Activated naive CD4-positive, alpha-beta T cell treated with anti-CD3 and anti-CD28 coated beads, Interleukin-2, amount 50 U/mL, for 24 hours (primary cell): ENCODE measurements at regions not wholly inside any gene's neighbourhood (a gene's known extent, or its start where the extent isn't known, plus 50 kb on each side); places are given as distances from the start of the nearest gene placed in this dataset.

Experiments used
- H3K27ac Mint-ChIP-seq: one replicate; pipeline ENCODE4 v1.8.0; 2021; ENCODE audit warnings: mild to moderate bottlenecking, mixed read lengths
- H3K27me3 Mint-ChIP-seq: one replicate; pipeline ENCODE4 v1.8.0; 2021; ENCODE audit warnings: mixed read lengths
- H3K36me3 Mint-ChIP-seq: one replicate; pipeline ENCODE4 v1.8.0; 2021; ENCODE audit warnings: mixed read lengths
- H3K4me1 Mint-ChIP-seq: one replicate; pipeline ENCODE4 v1.8.0; 2021; ENCODE audit warnings: mixed read lengths
- H3K4me3 Mint-ChIP-seq: one replicate; pipeline ENCODE4 v1.8.0; 2021; ENCODE audit warnings: mild to moderate bottlenecking, mixed read lengths
- H3K9me3 Mint-ChIP-seq: one replicate; pipeline ENCODE4 v1.8.0; 2021; ENCODE audit warnings: mixed read lengths

- no peaks in the 10 kb centered on the region for H3K4me1 Mint-ChIP-seq
- H3K4me3 Mint-ChIP-seq: no peak overlapping the region
- H3K9me3 Mint-ChIP-seq: no peaks in the 10 kb centered on the region
- H3K36me3 Mint-ChIP-seq: no peaks in the 10 kb centered on the region
- peaks cover 11% of the 10 kb centered on the region for H3K27me3 Mint-ChIP-seq
- no peak overlapping the region for H3K27ac Mint-ChIP-seq
These were observed 98.7 kb downstream of the COPS8 start for GRCh38 chr2:237184192-237184918.

GRCh38 chr2:237184919-237185552 lies 99.3 kb downstream of the COPS8 start:
- no peak overlapping the region for H3K4me3 Mint-ChIP-seq
- peaks cover 11% of the 10 kb centered on the region for H3K27me3 Mint-ChIP-seq
- H3K4me1 Mint-ChIP-seq: no peaks in the 10 kb centered on the region
- H3K9me3 Mint-ChIP-seq: no peaks in the 10 kb centered on the region
- H3K27ac Mint-ChIP-seq: no peak overlapping the region
- H3K36me3 Mint-ChIP-seq: no peaks in the 10 kb centered on the region

GRCh38 chr2:237185553-237185925 lies 99.8 kb downstream of the COPS8 start:
- Mint-ChIP-seq H3K36me3 (no peaks in the 10 kb centered on the region), H3K27ac (no peak overlapping the region), H3K4me1 (no peaks in the 10 kb centered on the region), H3K9me3 (no peaks in the 10 kb centered on the region), H3K27me3 (peaks cover 11% of the 10 kb centered on the region), H3K4me3 (no peak overlapping the region)

GRCh38 chr2:237189799-237190198 lies 104.1 kb downstream of the COPS8 start:
- no peaks in the 10 kb centered on the region for H3K9me3 Mint-ChIP-seq
- H3K4me1 Mint-ChIP-seq: no peaks in the 10 kb centered on the region
- H3K27ac Mint-ChIP-seq: no peak overlapping the region
- peaks cover 3% of the 10 kb centered on the region for H3K27me3 Mint-ChIP-seq
- no peak overlapping the region for H3K4me3 Mint-ChIP-seq
- H3K36me3 Mint-ChIP-seq: no peaks in the 10 kb centered on the region

GRCh38 chr2:237190966-237191713 lies 105.5 kb downstream of the COPS8 start:
- no peak overlapping the region for H3K27ac Mint-ChIP-seq
- no peaks in the 10 kb centered on the region for H3K9me3 Mint-ChIP-seq
- no peaks in the 10 kb centered on the region for H3K4me1 Mint-ChIP-seq
- no peaks in the 10 kb centered on the region for H3K36me3 Mint-ChIP-seq
- no peak overlapping the region for H3K4me3 Mint-ChIP-seq
- H3K27me3 Mint-ChIP-seq: peaks cover 3% of the 10 kb centered on the region

- H3K36me3 Mint-ChIP-seq: no peaks in the 10 kb centered on the region
- H3K4me1 Mint-ChIP-seq: no peaks in the 10 kb centered on the region
- no peaks in the 10 kb centered on the region for H3K9me3 Mint-ChIP-seq
- H3K27ac Mint-ChIP-seq: no peak overlapping the region
- H3K27me3 Mint-ChIP-seq: peaks cover 2% of the 10 kb centered on the region
- no peak overlapping the region for H3K4me3 Mint-ChIP-seq
These were observed 106.0 kb downstream of the COPS8 start for GRCh38 chr2:237191714-237192081.

- Mint-ChIP-seq H3K9me3 (no peaks in the 10 kb centered on the region), H3K27me3 (no peaks in the 10 kb centered on the region), H3K27ac (no peak overlapping the region), H3K36me3 (no peaks in the 10 kb centered on the region), H3K4me3 (no peak overlapping the region), H3K4me1 (no peaks in the 10 kb centered on the region)
These were observed 107.2 kb downstream of the COPS8 start for GRCh38 chr2:237192881-237193280.

- H3K36me3 Mint-ChIP-seq: no peaks in the 10 kb centered on the region
- H3K27me3 Mint-ChIP-seq: no peaks in the 10 kb centered on the region
- H3K4me1 Mint-ChIP-seq: no peaks in the 10 kb centered on the region
- H3K4me3 Mint-ChIP-seq: no peak overlapping the region
- H3K9me3 Mint-ChIP-seq: no peaks in the 10 kb centered on the region
- no peak overlapping the region for H3K27ac Mint-ChIP-seq
These were observed 107.7 kb downstream of the COPS8 start for GRCh38 chr2:237193436-237193835.

GRCh38 chr2:237194081-237194480 lies 108.4 kb downstream of the COPS8 start:
- Mint-ChIP-seq H3K4me1 (no peaks in the 10 kb centered on the region), H3K27ac (no peak overlapping the region), H3K36me3 (no peaks in the 10 kb centered on the region), H3K9me3 (no peaks in the 10 kb centered on the region), H3K27me3 (no peaks in the 10 kb centered on the region), H3K4me3 (no peak overlapping the region)

- H3K27me3 Mint-ChIP-seq: no peaks in the 10 kb centered on the region
- no peaks in the 10 kb centered on the region for H3K9me3 Mint-ChIP-seq
- H3K4me3 Mint-ChIP-seq: no peak overlapping the region
- H3K4me1 Mint-ChIP-seq: no peaks in the 10 kb centered on the region
- H3K27ac Mint-ChIP-seq: no peak overlapping the region
- H3K36me3 Mint-ChIP-seq: no peaks in the 10 kb centered on the region
These were observed 109.2 kb downstream of the COPS8 start for GRCh38 chr2:237194906-237195305.

- H3K27me3 Mint-ChIP-seq: no peaks in the 10 kb centered on the region
- no peak overlapping the region for H3K27ac Mint-ChIP-seq
- H3K36me3 Mint-ChIP-seq: no peaks in the 10 kb centered on the region
- no peaks in the 10 kb centered on the region for H3K4me1 Mint-ChIP-seq
- no peaks in the 10 kb centered on the region for H3K9me3 Mint-ChIP-seq
- no peak overlapping the region for H3K4me3 Mint-ChIP-seq
These were observed 109.9 kb downstream of the COPS8 start for GRCh38 chr2:237195396-237196120.

- Mint-ChIP-seq H3K27me3 (no peaks in the 10 kb centered on the region), H3K4me1 (no peaks in the 10 kb centered on the region), H3K27ac (no peak overlapping the region), H3K9me3 (no peaks in the 10 kb centered on the region), H3K36me3 (no peaks in the 10 kb centered on the region), H3K4me3 (no peak overlapping the region)
These were observed 110.7 kb downstream of the COPS8 start for GRCh38 chr2:237196409-237196808.

- no peaks in the 10 kb centered on the region for H3K9me3 Mint-ChIP-seq
- no peak overlapping the region for H3K27ac Mint-ChIP-seq
- no peaks in the 10 kb centered on the region for H3K36me3 Mint-ChIP-seq
- H3K4me3 Mint-ChIP-seq: no peak overlapping the region
- no peaks in the 10 kb centered on the region for H3K4me1 Mint-ChIP-seq
- no peaks in the 10 kb centered on the region for H3K27me3 Mint-ChIP-seq
These were observed 111.4 kb downstream of the COPS8 start for GRCh38 chr2:237196866-237197618.

GRCh38 chr2:237198164-237198855 lies 112.6 kb downstream of the COPS8 start:
- H3K27me3 Mint-ChIP-seq: no peaks in the 10 kb centered on the region
- no peaks in the 10 kb centered on the region for H3K4me1 Mint-ChIP-seq
- no peaks in the 10 kb centered on the region for H3K9me3 Mint-ChIP-seq
- no peak overlapping the region for H3K27ac Mint-ChIP-seq
- no peaks in the 10 kb centered on the region for H3K36me3 Mint-ChIP-seq
- no peak overlapping the region for H3K4me3 Mint-ChIP-seq

- no peaks in the 10 kb centered on the region for H3K9me3 Mint-ChIP-seq
- H3K27ac Mint-ChIP-seq: no peak overlapping the region
- H3K4me1 Mint-ChIP-seq: no peaks in the 10 kb centered on the region
- no peak overlapping the region for H3K4me3 Mint-ChIP-seq
- H3K36me3 Mint-ChIP-seq: no peaks in the 10 kb centered on the region
- H3K27me3 Mint-ChIP-seq: peaks cover 2% of the 10 kb centered on the region
These were observed 113.4 kb downstream of the COPS8 start for GRCh38 chr2:237199082-237199481.
